Left lung (tissue), 4 donors: ENCODE measurements at regions not wholly inside any gene's neighbourhood (a gene's known extent, or its start where the extent isn't known, plus 50 kb on each side); places are given as distances from the start of the nearest gene placed in this dataset.

Source experiments
- ATAC-seq: fragments of 200-7000 bp; cut with Tn5 transposase; one replicate; pipeline ENCODE4 v1.9.1; 2020; ENCODE audit warnings: moderate library complexity
- DNase-seq, 4 donors: peaks; one replicate each; pipeline ENCODE4 v3.0.0-alpha.2; 2013 to 2020
- H3K27ac ChIP-seq, 2 donors: fragments of 200-600 bp; sonication (generic) in 1 of 2; one replicate each; pipeline versions ENCODE4 v1.5.0 to v1.8.0; 2020 to 2021
- H3K27me3 ChIP-seq, 2 donors: fragments of 200-600 bp; sonication (generic) in 1 of 2; one replicate each; pipeline versions ENCODE4 v1.5.0 to v1.8.0; 2020 to 2021
- H3K36me3 ChIP-seq, 2 donors: fragments of 200-600 bp; sonication (generic) in 1 of 2; one replicate each; pipeline versions ENCODE4 v1.5.0 to v1.8.0; 2020 to 2021
- H3K4me1 ChIP-seq, 2 donors: fragments of 200-600 bp; one replicate each; pipeline ENCODE4 v1.8.0; 2021
- H3K4me3 ChIP-seq, 2 donors: fragments of 200-600 bp; sonication (generic) in 1 of 2; one replicate each; pipeline versions ENCODE4 v1.5.0 to v1.8.0; 2020 to 2021; ENCODE audit warnings: mild to moderate bottlenecking in 1 of 2
- H3K9me3 ChIP-seq, 2 donors: fragments of 200-600 bp; sonication (generic) in 1 of 2; one replicate each; pipeline versions ENCODE4 v1.5.0 to v1.8.0; 2020 to 2021
- CTCF ChIP-seq, 2 donors: fragments of 200-600 bp; sonication (generic) in 1 of 2; IDR thresholded peaks; one replicate each; pipeline versions ENCODE4 v1.5.0 to v1.8.0; 2021; ENCODE audit warnings: antibody characterized with exemption in 2 of 2
- intact Hi-C, 2 donors: fragments of 100-400 bp; cut with DNase I; formaldehyde crosslinking; loops; one replicate each; pipeline versions ENCODE4 v1.11.2 to v1.14.2; 2022
- donor health status: DM: no; HTN: yes; CAD: no.
- donor health status: DM: no; HTN: no; CAD: no.

- TF ChIP-seq CTCF (IDR thresholded peaks at IDR 0.05) = no peak
- Histone ChIP-seq H3K27me3 (no peaks in the 10 kb centered on the region), H3K36me3 (no peaks in the 10 kb centered on the region), H3K27ac (no peak overlapping the region), H3K4me3 (no peak overlapping the region), H3K4me1 (no peaks in the 10 kb centered on the region), H3K9me3 (peaks cover 0 to 19% of the 10 kb centered on the region in 2 donors)
- ATAC-seq = no peak
- no peak for DNase-seq
- intact Hi-C loops = no loop called here
Measured at GRCh38 chr17:53948323-53948722, 125.6 kb downstream of the KIF2B start.

DNA sequence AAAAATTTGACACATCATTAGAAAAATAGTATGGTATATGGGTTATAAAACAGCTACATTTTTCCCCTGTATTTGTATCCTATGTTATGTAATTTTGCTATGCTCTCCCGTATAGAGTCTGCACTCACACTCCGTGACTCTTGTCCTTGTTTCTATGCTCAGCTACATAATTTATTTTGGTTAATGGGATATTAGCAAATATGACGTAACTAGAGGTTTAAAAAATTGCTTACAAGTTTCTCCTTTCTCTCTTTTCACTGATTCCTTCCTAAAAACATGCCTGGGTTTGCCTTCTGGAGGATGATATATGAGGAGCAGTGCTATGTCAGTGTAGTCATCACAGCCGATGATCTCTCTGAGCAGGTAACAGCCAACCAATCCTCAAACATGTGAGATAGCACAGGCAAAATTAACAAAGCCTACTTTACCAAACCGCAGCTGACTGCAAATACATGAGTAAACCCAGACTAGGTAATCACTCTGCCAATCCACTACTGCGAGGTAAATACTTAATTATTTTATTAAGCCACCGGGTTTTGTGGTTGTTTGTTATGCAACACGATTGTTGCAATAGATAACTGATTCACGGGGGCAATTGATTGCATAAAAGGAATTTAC is 126.9 kb downstream of the KIF2B start:
- ATAC-seq (no peak), DNase-seq (no peak)
- no peaks in the 10 kb centered on the region for H3K36me3 ChIP-seq
- no peak for TF ChIP-seq CTCF (IDR thresholded peaks at IDR 0.05)
- no peaks in the 10 kb centered on the region for H3K27me3 ChIP-seq
- no peak overlapping the region for H3K27ac ChIP-seq
- H3K9me3 ChIP-seq = peaks cover 0 to 32% of the 10 kb centered on the region in 2 donors
- H3K4me1 ChIP-seq = no peaks in the 10 kb centered on the region
- intact Hi-C loops = no loop called here
- no peak overlapping the region for H3K4me3 ChIP-seq

DNA sequence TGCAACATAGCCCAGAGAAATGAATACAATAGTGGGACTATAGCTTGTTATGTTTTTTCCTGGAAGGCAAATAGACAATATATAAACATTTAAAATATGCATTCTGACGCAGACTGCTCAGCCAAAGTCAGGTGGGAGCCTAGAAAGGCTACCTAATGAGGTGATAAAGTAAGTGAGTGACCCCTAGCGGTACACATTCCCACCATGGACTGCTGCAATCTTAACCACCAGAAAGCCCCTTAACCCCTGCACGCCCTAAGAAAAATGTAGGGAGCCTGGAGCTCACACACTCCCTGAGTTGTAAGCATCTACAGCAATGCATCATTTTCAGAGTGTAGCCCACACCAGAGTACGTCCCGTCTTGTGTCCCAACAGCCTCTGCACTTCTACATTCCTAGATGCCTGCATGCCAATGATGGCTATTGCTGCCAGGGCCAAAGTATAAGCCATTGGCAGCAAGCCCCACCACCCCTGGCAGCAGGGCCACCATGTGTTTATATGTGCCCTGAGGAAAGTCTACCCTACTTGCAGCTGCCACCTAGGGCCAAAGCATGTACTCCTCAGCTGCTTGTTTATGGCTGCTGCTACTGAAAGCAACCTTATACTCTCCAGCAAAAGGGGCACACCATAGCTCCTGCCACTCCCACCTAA is 127.6 kb downstream of the KIF2B start:
- intact Hi-C loops = no loop called here
- no peaks in the 10 kb centered on the region for H3K27me3 ChIP-seq
- TF ChIP-seq CTCF (IDR thresholded peaks at IDR 0.05) = no peak
- ATAC-seq = no peak
- H3K27ac ChIP-seq = no peak overlapping the region
- peaks cover 0 to 39% of the 10 kb centered on the region in 2 donors for H3K9me3 ChIP-seq
- no peaks in the 10 kb centered on the region for H3K36me3 ChIP-seq
- H3K4me1 ChIP-seq = no peaks in the 10 kb centered on the region
- H3K4me3 ChIP-seq = no peak overlapping the region
- DNase-seq = no peak

GRCh38 chr17:53950858-53951250 is 128.1 kb downstream of the KIF2B start:
- no peaks in the 10 kb centered on the region for H3K4me1 ChIP-seq
- intact Hi-C loops = no loop called here
- TF ChIP-seq CTCF (IDR thresholded peaks at IDR 0.05) = no peak
- H3K27ac ChIP-seq = no peak overlapping the region
- H3K36me3 ChIP-seq = no peaks in the 10 kb centered on the region
- H3K9me3 ChIP-seq = peaks cover 0 to 45% of the 10 kb centered on the region in 2 donors
- DNase-seq (no peak), ATAC-seq (no peak)
- H3K4me3 ChIP-seq = no peak overlapping the region
- H3K27me3 ChIP-seq = no peaks in the 10 kb centered on the region

DNA sequence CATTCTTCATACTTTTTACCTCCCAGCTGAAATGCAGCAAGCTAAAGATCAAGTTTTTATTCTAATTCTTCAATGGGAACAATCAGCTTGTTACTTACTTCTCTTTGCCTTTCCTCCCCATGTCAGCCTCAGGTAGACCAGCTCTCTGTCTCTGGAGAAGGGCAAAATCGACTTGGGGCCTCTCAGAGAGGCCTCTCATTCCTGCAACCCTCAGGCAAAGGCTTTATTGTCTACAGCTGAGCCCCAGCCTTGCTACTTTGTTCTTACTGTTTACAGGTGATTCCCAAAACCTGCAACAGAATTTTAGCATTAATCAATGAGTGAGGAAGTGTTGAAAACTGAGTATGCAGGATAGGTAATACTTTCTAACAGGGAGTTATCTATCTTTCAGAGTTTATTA is 148.6 kb downstream of the KIF2B start:
- DNase-seq (no peak), ATAC-seq (no peak)
- no peak for TF ChIP-seq CTCF (IDR thresholded peaks at IDR 0.05)
- intact Hi-C loops = no loop called here
- Histone ChIP-seq H3K36me3 (no peaks in the 10 kb centered on the region), H3K4me1 (no peaks in the 10 kb centered on the region), H3K27me3 (no peaks in the 10 kb centered on the region), H3K4me3 (no peak overlapping the region), H3K9me3 (no peaks in the 10 kb centered on the region), H3K27ac (no peak overlapping the region)
